SKM-1 treated with dmso at 0.1 percent for 144 hours (cell line): ENCODE measurements at regions not wholly inside any gene's neighbourhood (a gene's known extent, or its start where the extent isn't known, plus 50 kb on each side); places are given as distances from the start of the nearest gene placed in this dataset.

Experiments used
- DNase-seq: peaks from one replicate; lab custom pipeline; 2025; ENCODE audit not compliant: unreplicated experiment; lab: John Stamatoyannopoulos, UW

DNA sequence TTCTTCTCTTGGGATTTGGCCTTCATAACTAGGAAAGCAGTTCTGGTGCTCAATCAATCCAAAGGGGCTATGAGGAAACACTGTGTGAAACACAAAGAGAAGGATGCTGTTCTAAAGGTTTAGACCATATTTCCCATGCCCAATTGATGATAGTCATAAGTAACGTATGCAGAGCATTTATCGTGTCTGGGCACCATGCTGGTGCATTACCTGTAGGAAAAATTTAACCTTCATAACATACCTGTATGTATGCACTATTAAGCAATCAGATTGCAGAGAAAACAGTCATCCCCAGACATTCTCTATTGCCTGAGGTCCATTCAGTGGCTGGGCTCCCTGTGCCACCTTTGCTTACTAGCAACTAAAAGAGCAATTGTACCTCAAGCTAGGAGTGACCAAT lies 381.4 kb downstream of the PLPP3 start:
- DNase-seq, result no peak

DNA sequence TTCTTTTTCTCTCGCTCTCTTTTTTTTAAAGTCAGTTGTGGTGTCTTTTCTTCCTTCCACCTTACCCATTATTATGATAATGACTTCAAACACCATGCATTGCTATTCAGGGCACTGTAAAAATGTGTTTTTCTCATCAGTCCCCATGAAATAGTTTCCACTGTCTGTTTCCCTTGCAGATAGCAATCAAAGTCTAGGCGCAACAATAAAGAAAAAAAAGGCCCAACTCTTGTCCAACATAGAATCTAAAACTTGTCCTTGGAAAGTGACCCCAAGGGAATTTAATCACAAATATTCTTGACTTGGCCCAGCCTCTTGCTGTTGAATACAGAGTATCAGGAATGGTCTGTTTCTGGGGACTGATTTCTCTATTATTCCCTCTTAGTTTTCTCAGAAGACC lies 382.5 kb downstream of the PLPP3 start:
- no peak for DNase-seq

DNA sequence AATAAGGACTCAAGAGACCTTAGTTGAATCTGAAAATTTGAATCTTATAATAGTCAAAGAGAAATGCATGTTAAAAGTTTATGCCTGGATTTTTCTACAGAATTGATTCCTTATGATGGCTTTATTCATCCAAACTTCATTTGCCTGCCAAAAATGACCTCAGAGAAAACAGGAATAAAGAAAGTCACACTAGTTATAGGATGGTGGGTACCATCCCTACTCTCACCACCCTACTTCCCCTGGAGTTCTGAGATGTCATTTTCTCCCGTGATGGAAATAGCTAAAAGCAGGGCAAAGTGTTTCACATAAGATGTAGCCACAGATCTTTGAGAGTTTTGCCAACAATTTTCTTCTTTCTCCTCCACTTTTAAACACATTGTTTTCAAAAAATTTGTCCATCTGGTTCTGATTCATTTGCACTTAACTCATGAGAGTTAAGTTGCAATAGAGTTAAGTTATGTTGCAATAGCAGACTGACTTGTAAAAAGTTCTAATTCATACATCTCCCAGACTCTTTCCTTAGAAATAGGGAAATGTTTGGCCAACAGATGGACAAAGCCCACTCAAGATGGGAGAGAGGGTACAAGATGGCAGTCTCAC lies 384.6 kb downstream of the PLPP3 start:
- no peak for DNase-seq

DNA sequence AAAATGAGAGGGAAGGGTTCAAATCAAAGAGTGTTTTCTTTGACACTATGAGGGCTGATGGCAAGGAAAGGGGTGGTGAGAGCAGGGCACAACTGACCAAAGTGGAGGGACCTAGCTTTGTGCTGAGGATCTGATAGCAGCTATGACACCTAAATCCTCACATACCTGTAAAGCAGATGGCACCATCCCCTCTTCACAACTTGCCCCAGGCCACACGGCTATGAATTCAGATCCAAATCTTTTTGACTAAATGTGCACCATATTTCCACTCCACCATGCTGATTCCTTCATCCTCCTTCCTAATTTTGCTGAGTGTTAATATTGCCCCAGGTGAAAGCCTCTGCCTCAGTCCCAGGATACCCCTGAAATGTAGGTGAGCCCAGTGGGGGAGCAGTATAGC lies 385.7 kb downstream of the PLPP3 start:
- no peak for DNase-seq

DNA sequence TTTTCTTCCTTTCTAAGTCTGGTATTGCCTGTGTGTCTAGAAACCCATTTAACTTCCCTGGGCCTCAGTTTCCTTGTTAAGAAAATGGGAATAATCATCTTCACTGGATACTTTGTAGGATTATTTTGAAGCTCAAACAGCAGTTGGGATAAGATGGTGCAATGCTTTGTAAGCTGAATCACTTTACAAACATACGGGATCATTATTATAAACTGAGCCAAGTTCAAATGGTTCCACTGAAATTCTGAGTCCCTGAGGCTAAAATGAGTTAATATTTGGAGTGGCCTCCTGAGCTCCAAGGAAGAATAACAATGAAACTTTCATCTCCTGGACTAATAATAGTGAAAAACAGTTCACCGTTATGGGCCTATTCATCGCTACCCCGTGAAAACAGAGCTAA lies 388.0 kb downstream of the PLPP3 start:
- DNase-seq, result no peak

DNA sequence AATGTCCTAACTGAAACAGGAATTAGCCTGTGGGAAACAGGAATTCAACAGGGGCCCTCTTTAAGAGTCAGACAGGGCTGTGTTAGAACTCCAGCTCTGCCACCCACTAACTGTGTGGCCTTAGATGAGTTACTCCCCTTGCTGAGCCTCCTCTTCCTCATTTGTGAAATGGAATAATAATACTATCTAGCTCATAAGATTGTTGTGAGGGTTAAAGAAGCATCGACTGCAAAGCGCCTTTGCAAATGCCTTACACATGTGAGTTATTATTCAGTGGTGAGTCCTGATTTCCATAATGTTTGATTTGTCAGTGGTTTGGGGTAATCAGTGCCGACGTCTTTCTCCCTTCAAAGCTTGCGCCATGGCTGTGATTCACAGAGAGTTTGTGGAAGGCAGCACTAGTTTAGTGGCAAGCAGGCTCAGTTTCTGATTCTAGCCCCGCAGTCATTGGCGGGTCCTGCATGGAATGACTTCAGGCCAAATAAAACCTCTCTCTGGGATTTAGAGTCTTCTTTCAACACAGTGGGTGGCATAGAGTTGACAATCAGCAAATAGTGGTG lies 388.5 kb downstream of the PLPP3 start:
- no peak for DNase-seq

DNA sequence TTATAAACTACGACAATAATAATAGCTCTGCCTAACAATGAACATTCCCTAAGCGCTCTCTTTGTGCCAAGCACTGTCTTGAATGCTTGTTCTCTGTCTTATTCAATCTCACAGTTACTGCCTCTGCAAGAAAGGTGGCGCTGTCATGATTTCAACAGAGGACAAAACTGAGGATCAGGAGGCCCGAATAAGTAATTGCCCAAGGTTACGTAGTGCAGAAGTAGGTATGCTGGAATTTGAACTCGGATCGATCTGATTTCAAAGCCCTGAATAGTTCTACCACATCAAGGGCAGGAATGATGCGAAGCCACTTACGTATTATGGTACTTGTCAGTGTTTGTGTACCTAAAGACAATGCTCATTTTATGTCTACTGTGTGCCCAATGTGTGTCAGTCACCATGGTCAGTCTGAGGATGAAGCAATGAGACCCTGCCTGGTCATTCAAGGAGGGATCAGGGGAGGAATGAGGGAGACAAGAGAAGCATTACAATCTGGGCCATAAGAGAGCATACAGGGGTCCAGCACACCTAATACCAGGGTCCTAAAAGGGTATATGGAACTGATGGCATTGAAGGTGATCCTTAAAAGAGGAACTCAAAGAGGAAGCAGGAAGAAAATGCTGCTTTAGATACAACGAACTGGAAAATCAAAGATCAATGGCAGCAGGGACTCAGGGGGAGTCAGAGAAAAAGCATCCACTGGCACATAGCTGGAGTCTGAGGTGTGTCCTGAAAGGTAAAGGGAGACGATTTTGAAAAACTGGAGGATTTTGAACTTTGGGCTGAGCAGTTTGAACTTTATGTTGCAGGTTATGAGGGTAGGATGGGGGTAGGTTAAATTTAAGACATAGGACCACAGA lies 389.2 kb downstream of the PLPP3 start:
- no peak for DNase-seq

DNA sequence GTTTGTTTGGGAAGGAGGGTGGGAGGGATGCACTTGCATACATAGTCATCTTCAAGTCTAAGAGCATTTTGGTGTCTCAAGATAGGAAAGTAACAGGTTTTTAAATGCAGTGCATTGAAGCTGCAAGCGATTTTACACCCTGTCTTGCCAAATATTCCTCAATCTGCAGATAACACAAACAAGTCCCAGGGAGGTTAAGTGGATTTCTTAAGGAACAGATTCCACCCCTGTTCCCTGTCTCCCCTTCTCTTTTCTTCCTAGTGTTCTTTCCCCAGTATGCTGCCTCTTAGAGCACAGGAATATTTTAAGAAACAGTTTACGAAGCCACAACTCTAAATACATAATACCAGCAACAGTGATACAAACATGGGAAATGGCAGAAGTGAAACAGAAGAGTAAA lies 389.9 kb downstream of the PLPP3 start:
- DNase-seq, result no peak

DNA sequence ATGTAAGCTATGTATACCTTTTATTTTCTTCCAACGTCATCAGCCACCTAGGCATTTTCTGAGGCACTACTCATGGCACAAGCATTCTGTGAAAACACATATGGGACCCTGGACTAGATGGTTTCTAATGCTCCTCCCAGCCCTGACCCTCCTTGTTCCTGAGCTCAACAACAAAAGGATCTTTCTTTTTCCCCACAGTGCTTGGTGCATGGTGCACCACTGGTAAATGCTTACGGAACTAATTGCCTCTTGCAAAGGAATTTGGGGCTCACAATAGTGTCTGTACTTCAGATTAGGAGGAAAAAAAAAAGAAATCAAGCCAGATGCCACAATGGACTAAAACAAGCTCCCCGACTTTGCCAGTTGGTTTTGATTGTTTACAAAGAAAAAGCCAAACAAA lies 390.5 kb downstream of the PLPP3 start:
- DNase-seq, result no peak

DNA sequence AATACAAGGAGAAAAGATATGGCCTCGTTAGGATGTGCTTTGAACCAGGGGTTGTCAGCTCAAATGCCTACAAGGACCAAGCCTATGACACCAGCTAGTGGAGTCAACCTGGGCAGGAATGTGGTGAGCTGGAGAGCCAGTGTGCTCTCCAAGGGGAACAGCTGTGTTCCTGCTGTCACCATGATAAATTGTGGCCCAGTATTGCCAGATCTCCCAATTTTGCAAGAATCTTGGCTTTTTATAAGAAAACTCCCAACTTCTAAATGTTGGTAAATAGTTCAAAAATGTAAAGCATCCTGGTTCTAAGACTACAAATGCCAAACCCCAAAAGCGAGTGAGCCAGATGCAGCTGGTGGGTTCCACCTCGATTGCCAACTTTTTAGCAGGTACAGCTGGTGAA lies 391.1 kb downstream of the PLPP3 start:
- DNase-seq, result no peak

DNA sequence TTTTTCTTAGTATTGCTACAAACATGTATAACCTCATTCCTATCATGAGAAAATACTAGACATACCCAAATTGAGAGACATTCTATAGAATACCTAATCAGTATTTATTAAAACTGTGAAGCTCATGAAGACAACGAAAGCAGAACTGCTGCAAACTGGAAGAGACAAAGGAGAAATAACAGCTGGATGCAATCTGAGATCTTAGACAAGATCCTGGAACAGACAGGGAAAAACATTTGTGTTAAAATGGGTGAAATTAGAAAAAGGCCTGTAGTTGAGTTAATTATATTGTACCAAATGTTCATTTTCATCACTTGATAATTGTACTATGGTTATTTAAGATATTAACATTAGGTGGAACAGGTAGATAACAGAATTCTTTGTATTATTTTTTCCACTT lies 392.0 kb downstream of the PLPP3 start:
- no peak for DNase-seq

DNA sequence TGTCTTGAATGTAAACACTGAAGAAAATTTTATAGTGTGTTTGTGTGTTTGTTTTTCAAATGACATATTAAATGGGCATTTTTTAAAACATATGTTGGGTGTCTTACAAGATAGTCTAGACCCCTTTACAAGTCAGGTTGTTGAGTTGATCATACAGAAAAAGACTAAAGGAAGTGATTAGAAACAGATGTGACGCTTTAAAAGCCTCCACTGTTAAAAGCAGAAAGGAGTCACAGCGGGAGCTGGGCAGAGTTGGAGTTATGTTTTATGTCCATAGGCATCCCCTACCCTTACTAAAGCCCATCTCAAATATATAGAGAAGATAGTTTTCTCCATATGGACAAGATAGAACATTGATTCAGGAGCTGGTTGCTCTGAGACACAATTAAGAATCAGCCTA lies 393.9 kb downstream of the PLPP3 start:
- DNase-seq, result no peak

DNA sequence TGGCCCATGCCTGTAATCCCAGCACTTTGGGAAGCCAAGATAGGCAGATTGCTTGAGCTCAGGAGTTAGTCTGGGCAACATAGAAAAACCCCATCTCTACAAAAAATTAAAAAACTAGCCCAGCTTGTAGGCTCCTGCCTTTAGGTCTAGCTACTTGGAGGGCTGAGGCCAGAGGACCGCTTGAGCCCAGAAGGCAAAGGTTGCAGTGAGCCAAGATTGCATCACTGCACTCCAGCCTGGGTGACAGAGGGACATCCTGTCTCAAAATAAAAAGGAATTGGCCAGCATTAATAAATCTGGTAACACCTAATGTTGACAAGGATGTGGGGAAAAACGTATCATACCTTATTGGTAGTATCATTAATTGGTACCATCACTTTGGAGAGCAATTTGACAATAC lies 396.2 kb downstream of the PLPP3 start:
- no peak for DNase-seq

DNA sequence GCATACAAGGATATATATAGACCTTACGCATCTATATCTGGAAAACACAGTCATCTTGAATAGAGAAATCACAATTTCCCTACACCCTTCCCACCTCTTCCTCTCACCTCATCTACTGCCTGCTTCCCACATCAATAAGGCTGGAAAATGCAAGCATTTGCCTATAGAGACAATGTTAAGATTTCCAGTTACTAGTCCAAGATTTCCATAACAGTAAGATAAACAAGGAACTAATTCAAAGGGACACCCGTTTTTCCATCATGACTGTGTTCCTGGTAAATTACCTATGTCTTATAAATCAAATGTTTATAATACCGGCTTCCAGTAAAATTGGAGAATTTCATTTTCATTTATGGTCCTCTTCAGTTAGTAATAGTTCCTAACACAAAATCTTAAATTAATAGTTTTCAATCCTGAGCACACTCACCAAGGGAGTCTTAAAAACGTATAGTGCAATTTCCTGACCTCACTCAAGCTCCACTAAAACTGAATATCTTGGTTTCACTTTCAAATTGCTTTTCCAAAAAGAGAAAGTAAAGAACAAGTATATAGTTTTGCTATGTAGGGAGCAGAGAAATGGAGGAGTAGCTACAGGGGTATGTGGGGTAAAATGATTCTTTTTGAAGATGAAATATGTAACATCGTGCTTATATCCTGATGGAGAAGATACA lies 398.7 kb downstream of the PLPP3 start:
- DNase-seq, result no peak

DNA sequence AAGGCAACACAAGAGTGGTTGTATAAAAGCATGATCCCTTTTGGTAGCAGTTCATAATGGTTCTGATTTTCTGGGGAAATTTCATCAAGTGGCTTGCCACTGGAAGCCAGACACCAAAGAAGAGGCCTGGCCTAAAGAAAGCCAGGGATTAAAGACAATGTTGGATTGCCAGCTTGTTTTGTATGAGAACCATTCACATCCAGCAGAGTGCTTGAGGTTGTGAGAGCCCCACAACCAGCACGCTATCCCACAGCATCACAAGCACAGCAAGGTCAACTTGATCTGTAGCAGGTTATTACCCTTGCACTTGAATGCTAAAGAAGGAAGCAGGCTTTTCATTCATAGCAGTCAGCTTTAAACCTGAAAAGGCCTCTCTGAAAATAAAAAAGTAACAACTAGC lies 399.8 kb downstream of the PLPP3 start:
- no peak for DNase-seq

DNA sequence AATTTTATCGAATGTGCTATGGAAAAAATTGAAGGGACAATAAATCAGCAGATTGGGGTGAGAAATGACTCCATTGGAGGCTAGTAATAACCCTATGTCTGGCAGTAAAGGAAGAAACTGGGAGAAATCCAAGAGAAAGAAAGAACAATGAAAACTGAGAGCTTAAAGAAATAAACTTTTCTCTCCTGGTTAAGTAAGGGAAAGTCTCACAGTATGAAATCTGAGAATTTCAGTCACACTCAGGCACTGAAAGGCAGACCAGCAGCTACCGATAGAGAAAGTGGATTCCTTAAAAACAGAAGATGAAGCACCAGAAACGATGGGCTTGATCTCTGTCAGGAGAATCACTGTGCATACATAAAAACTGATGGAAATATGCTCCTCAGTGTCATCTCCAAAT lies 404.2 kb downstream of the PLPP3 start:
- no peak for DNase-seq

DNA sequence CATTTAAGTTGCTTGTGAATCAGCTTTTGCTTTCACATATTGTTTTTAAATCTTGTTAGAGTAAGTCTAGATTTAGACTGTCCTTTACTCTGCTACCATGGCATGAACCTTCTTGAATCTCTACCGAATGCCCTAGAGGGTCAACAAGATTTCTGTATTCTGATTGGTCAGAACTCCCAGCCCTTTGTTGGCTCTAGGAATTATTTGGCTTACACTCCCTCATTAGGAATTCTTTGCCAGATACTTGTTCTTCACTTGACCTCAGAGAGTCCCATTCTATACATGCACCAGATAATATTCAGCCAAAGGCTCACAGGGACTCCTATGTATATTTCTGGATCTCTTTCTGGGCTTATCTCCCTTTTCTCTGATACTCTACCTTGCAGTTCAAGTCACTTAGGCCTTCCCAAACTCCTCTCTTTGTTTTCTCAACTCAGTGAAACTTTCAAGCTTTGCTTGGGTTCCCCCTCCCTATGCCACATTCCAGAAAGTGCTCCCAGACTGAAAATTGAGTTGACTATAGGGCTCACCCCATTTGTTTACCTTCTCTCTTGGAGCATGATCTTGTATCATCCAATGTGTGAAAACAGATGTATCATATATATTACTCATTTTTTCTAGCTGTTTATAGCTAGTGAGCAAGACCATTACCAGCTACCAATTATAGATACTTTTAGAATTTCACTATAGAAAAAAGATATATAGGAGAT lies 405.0 kb downstream of the PLPP3 start:
- no peak for DNase-seq

DNA sequence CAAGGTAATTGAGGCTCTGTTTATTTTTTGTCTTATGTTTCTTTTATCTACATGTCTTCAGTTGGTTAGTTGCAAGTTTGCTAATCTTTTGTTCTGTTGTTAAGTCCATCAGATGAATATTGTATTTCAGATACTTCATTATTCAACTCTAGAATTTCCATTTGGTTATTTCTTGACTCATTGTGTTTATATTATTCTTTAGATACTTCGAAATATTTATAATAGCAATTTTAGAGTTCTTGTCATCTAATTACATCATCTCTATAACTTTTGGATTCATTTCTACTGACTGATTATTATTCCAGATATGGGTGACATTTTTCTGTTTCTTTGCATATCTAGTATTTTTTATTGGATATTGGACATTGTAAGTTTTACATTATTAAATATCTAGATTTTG lies 405.6 kb downstream of the PLPP3 start:
- no peak for DNase-seq

DNA sequence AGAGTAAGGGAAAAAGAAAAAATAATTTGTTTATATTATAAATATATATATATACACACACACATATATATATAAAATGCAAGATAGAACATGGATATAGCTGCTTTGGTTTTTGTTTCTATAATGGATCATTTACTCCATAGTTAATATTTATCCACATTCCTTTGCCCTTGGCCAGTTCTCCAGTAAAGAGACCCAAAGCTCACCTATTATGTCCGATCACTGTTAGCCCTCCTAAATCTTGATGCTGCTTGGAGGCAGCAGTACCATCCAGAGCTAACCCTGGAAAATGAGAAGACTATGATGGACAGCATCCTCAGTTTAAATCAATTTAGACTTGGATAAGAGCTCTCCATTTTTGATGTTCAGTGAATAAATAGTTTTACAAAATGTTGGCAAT lies 407.7 kb downstream of the PLPP3 start:
- no peak for DNase-seq

DNA sequence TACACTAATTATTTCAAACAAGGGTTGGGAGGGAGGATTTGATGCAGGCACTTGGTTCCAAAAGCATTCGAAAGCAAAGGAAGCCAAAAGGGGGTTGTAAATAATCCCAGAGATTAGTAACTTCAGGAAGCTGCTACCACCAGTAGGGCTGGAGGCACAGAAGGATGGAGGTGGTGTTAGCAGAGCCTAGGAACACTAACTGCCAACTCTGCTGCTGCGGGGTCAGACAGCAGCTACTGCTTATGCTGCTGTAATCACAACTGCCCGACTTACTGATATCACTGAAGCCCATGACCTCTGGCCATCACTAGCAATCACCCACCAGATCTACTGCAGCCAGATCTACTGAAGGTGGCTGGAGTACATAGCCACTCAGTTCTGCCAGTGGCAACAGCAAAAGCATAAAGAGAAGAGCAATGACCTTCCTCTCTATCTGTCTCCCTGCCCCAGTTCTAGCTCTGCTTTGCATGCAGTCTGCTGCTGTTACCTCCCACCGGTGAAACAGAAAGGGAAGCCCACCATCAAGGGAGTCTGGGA lies 408.5 kb downstream of the PLPP3 start:
- DNase-seq, result no peak

DNA sequence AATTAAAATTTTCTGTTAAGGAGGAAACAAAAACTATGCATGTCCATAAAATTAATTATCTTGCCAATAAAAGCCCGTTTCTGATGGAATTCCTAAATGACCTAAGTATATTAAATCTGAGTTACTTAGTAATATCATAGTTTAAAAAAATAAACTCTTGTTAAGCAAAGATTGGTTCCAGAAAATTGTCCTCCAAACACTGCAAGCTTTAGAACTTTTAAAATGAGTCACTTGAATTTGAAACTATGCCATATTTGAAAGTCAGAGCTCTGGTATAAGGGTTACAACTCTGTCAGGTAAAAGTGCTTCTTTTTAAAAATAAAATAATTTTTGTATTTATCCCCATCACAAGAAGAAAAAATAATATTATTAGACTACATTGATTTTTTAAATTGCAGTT lies 409.5 kb downstream of the PLPP3 start:
- no peak for DNase-seq
